H1 (cell line): ENCODE measurements at regions not wholly inside any gene's neighbourhood (a gene's known extent, or its start where the extent isn't known, plus 50 kb on each side); places are given as distances from the start of the nearest gene placed in this dataset.

Experiments
- CTCF ChIA-PET: fragments of 300-600 bp; sonication (Branson Sonifier 250); formaldehyde crosslinking; loops from one replicate; lab custom pipeline; 2021; ENCODE audit not compliant: partially characterized antibody; lab: Charles Lee
- POLR2A ChIA-PET: fragments of 300-600 bp; sonication (Branson Sonifier 250); formaldehyde crosslinking; loops from one replicate; lab custom pipeline; 2021; ENCODE audit warnings: inconsistent platforms; ENCODE audit not compliant: partially characterized antibody; lab: Charles Lee
- DNase-seq, 2 experiments: peaks; one replicate each; pipeline versions ENCODE4 v3.0.0 to v3.0.0-alpha.2; 2010 to 2022; ENCODE audit warnings: low spot score in 2 of 2, low read depth in 1 of 2, mixed read lengths in 1 of 2
- FAIRE-seq: peaks from 2 replicates; lab custom pipeline; 2011; peaks lifted over from hg19 to GRCh38; lab: Jason Lieb, UNC
- H2AFZ ChIP-seq: 2 replicates; pipeline ENCODE4 v1.8.1; 2012; ENCODE audit warnings: low read length, inconsistent platforms
- H2AK5ac ChIP-seq: 2 replicates; pipeline ENCODE4 v1.6.1; 2013; ENCODE audit warnings: low read depth, low read length
- H2BK120ac ChIP-seq: replicated peaks from 2 replicates; pipeline ENCODE3; 2013; ENCODE audit warnings: low read depth, low read length, inconsistent platforms
- H2BK12ac ChIP-seq: 2 replicates; pipeline ENCODE4 v1.6.1; 2013; ENCODE audit warnings: low read depth, low read length
- H2BK15ac ChIP-seq: 2 replicates; pipeline ENCODE4 v1.6.1; 2013; ENCODE audit warnings: low read length
- H2BK20ac ChIP-seq: 2 replicates; pipeline ENCODE4 v1.6.1; 2013; ENCODE audit warnings: low read length
- H2BK5ac ChIP-seq: 2 replicates; pipeline ENCODE4 v1.6.1; 2013; ENCODE audit warnings: low read depth, low read length
- H3K14ac ChIP-seq: 2 replicates; pipeline ENCODE4 v1.6.1; 2013; ENCODE audit warnings: inconsistent platforms; ENCODE audit not compliant: insufficient read length
- H3K18ac ChIP-seq: 2 replicates; pipeline ENCODE4 v1.6.1; 2013; ENCODE audit warnings: low read length; ENCODE audit errors: extremely low read depth
- H3K23ac ChIP-seq: 2 replicates; pipeline ENCODE4 v1.6.1; 2013; ENCODE audit warnings: inconsistent platforms; ENCODE audit not compliant: insufficient read length
- H3K23me2 ChIP-seq: 2 replicates; pipeline ENCODE4 v1.6.1; 2013; ENCODE audit warnings: low read depth, low read length
- H3K27ac ChIP-seq: 2 replicates; pipeline ENCODE4 v1.6.1; 2011; ENCODE audit warnings: low read depth, low read length, inconsistent platforms
- H3K27me3 ChIP-seq, 4 experiments: replicated peaks in 1 of 4; 1 replicate in 1 of 4; 2 replicates in 3 of 4; pipeline versions ENCODE4 v1.6.1 to v1.8.1; 2011 to 2013; ENCODE audit warnings: low read length in 3 of 4, mild to moderate bottlenecking in 3 of 4, inconsistent platforms in 2 of 4, mixed read lengths in 2 of 4, moderate library complexity in 1 of 4; ENCODE audit not compliant: control insufficient read depth in 3 of 4, insufficient read depth in 3 of 4; ENCODE audit errors: extremely low read depth in 1 of 4
- H3K36me3 ChIP-seq, 4 experiments: 2 replicates each; pipeline versions ENCODE4 v1.6.1 to v1.8.1; 2011 to 2013; ENCODE audit warnings: mild to moderate bottlenecking in 4 of 4, low read length in 3 of 4, moderate library complexity in 2 of 4, control low read depth in 1 of 4, inconsistent platforms in 1 of 4; ENCODE audit not compliant: insufficient read depth in 4 of 4, control insufficient read depth in 2 of 4
- H3K4ac ChIP-seq: replicated peaks from 2 replicates; pipeline ENCODE3; 2013; ENCODE audit warnings: low read length, low read depth, mixed read lengths, inconsistent platforms; ENCODE audit not compliant: insufficient read length
- H3K4me1 ChIP-seq, 4 experiments: replicated peaks in 1 of 4; 1 replicate in 1 of 4; 2 replicates in 3 of 4; pipeline versions ENCODE4 v1.6.1 to v1.8.1; 2011 to 2013; ENCODE audit warnings: low read length in 3 of 4, inconsistent platforms in 2 of 4, mixed read lengths in 1 of 4; ENCODE audit not compliant: insufficient read depth in 4 of 4, control insufficient read depth in 3 of 4
- H3K4me2 ChIP-seq, 2 experiments: 2 replicates each; pipeline versions ENCODE4 v1.6.1 to v1.8.1; 2011 to 2013; ENCODE audit warnings: low read depth in 2 of 2, low read length in 2 of 2, control low read depth in 1 of 2, inconsistent platforms in 1 of 2, mild to moderate bottlenecking in 1 of 2; ENCODE audit not compliant: insufficient read depth in 1 of 2
- H3K4me3 ChIP-seq, 4 experiments: fragments of 200-600, 300-600 bp in 1 of 4; sonication (generic), shearing (Covaris generic), sonication (Bioruptor Twin) in 1 of 4; 2 replicates each; pipeline versions ENCODE4 v1.5.1 to v1.8.1; 2011 to 2016; ENCODE audit warnings: low read length in 4 of 4, low read depth in 3 of 4, control low read depth in 2 of 4, inconsistent platforms in 2 of 4, mild to moderate bottlenecking in 2 of 4, mixed read lengths in 1 of 4, moderate library complexity in 1 of 4; ENCODE audit not compliant: insufficient read depth in 2 of 4; ENCODE audit errors: extremely low read depth in 1 of 4
- H3K56ac ChIP-seq: replicated peaks from 2 replicates; pipeline ENCODE3; 2013; ENCODE audit warnings: low read depth, mild to moderate bottlenecking, mixed read lengths, low read length, inconsistent platforms; ENCODE audit not compliant: insufficient read length
- H3K79me1 ChIP-seq: 2 replicates; pipeline ENCODE4 v1.6.1; 2013; ENCODE audit warnings: low read depth, low read length, control low read depth
- H3K79me2 ChIP-seq, 2 experiments: 2 replicates each; pipeline versions ENCODE4 v1.6.1 to v1.8.1; 2012 to 2013; ENCODE audit warnings: low read length in 2 of 2, mild to moderate bottlenecking in 2 of 2, inconsistent platforms in 1 of 2; ENCODE audit not compliant: insufficient read depth in 2 of 2, control insufficient read depth in 1 of 2
- H3K9ac ChIP-seq, 4 experiments: replicated peaks in 1 of 4; 1 replicate in 1 of 4; 2 replicates in 3 of 4; pipeline versions ENCODE4 v1.6.1 to v1.8.1; 2011 to 2013; ENCODE audit warnings: low read depth in 3 of 4, low read length in 3 of 4, control low read depth in 2 of 4, mild to moderate bottlenecking in 2 of 4, moderate library complexity in 2 of 4, inconsistent platforms in 1 of 4; ENCODE audit errors: extremely low read depth in 1 of 4
- H3K9me3 ChIP-seq, 2 experiments: 2 replicates each; pipeline versions ENCODE4 v1.6.1 to v1.8.1; 2012 to 2013; ENCODE audit warnings: mild to moderate bottlenecking in 2 of 2, moderate library complexity in 2 of 2, control low read depth in 1 of 2, inconsistent platforms in 1 of 2, low read depth in 1 of 2, low read length in 1 of 2, mixed read lengths in 1 of 2; ENCODE audit not compliant: insufficient read depth in 2 of 2
- H4K20me1 ChIP-seq, 2 experiments: replicated peaks in 1 of 2; 2 replicates each; pipeline versions ENCODE3 to v1.8.1; 2011 to 2013; ENCODE audit warnings: inconsistent platforms in 2 of 2, low read length in 2 of 2, mild to moderate bottlenecking in 1 of 2; ENCODE audit not compliant: insufficient read depth in 2 of 2, control insufficient read depth in 1 of 2
- H4K5ac ChIP-seq: 2 replicates; pipeline ENCODE4 v1.6.1; 2013; ENCODE audit warnings: low read length, low read depth, mixed read lengths, inconsistent platforms; ENCODE audit not compliant: insufficient read length
- H4K8ac ChIP-seq: 2 replicates; pipeline ENCODE4 v1.8.0; 2013; ENCODE audit warnings: mild to moderate bottlenecking, moderate library complexity, low read length, inconsistent platforms; ENCODE audit not compliant: insufficient read depth; ENCODE audit errors: extremely low read depth
- H4K91ac ChIP-seq: replicated peaks from 2 replicates; pipeline ENCODE3; 2013; ENCODE audit warnings: low read length, mixed read lengths, inconsistent platforms; ENCODE audit not compliant: insufficient read length
- ASH2L ChIP-seq: fragments of 200-600, 300-600 bp; sonication (generic); IDR thresholded peaks from one replicate; pipeline ENCODE4 v1.7.1; 2017; ENCODE audit warnings: low read length
- E2F6 ChIP-seq: IDR thresholded peaks from 2 replicates; pipeline ENCODE4 v1.6.1; 2012; ENCODE audit warnings: inconsistent platforms
- WGBS, 2 experiments: shearing (Covaris generic) in 1 of 2; methylation state at CpG; one replicate each; pipeline versions ENCODE4 v1.1.6 to v1.1.7; 2013 to 2015; ENCODE audit warnings: low lambda C conversion rate in 2 of 2, mixed read lengths in 2 of 2, inconsistent platforms in 1 of 2, low coverage in 1 of 2, missing lambda C conversion rate in 1 of 2; ENCODE audit not compliant: insufficient replicate concordance in 2 of 2, insufficient coverage in 1 of 2, insufficient read length in 1 of 2; ENCODE audit errors: extremely low coverage in 1 of 2, missing lambda C conversion rate in 1 of 2; 5-methylcytosine and 5-hydroxymethylcytosine counted together

GRCh38 chr20:22866812-22867341 is 168.2 kb upstream of the SSTR4 start:
- H3K27me3 ChIP-seq: peaks cover 0 to 1% (median 0%) of the 10 kb centered on the region in 4 experiments; a peak in 2 of 7 replicates
- H3K18ac ChIP-seq: no peak overlapping the region
- H3K79me1 ChIP-seq: no peaks in the 10 kb centered on the region
- H3K14ac ChIP-seq: no peak overlapping the region
- DNase-seq: no peak
- H3K4me2 ChIP-seq: no peak overlapping the region
- H2BK15ac ChIP-seq: no peak overlapping the region
- no peaks in the 10 kb centered on the region for H3K23me2 ChIP-seq
- H3K79me2 ChIP-seq: no peaks in the 10 kb centered on the region
- no peak overlapping the region for H3K4me3 ChIP-seq
- H2BK20ac ChIP-seq: no peak overlapping the region
- no peaks in the 10 kb centered on the region for H3K4me1 ChIP-seq
- H4K8ac ChIP-seq: no peak overlapping the region
- 64% methylated on average over 2 of the region's 2 CpGs; no CpG with 5 or more reads in 1 of the 2 experiments for WGBS, 2 experiments
- no peak overlapping the region for H2BK12ac ChIP-seq
- CTCF ChIA-PET: interaction anchor here (0.9 kb wide), 1 partner anchor 108 kb away, joined by 3 read pairs; no protein-coding TSS in a partner anchor
- no peak overlapping the region for H3K4ac ChIP-seq
- no peaks in the 10 kb centered on the region for H4K20me1 ChIP-seq
- no peak overlapping the region for H3K23ac ChIP-seq
- no peak overlapping the region for H2BK5ac ChIP-seq
- FAIRE-seq: no peak
- no peak overlapping the region for H4K5ac ChIP-seq
- POLR2A ChIA-PET: no interaction called here
- no peaks in the 10 kb centered on the region for H3K9me3 ChIP-seq
- H3K27ac ChIP-seq: no peak overlapping the region
- no peak overlapping the region for H2BK120ac ChIP-seq
- TF ChIP-seq ASH2L (no peak), E2F6 (no peak)
- no peak overlapping the region for H2AFZ ChIP-seq
- H2AK5ac ChIP-seq: no peak overlapping the region
- no peak overlapping the region for H4K91ac ChIP-seq
- no peaks in the 10 kb centered on the region for H3K36me3 ChIP-seq
- no peak overlapping the region for H3K9ac ChIP-seq
- H3K56ac ChIP-seq: no peak overlapping the region
